ENCODE measurements at regions not wholly inside any gene's neighbourhood (a gene's known extent, or its start where the extent isn't known, plus 50 kb on each side); places are given as distances from the start of the nearest gene placed in this dataset.
"Not testable (repeated sequence)": the region's sequence is repeated elsewhere in the genome, so short reads cannot be mapped to it uniquely, and the experiment has no call there.

DNA sequence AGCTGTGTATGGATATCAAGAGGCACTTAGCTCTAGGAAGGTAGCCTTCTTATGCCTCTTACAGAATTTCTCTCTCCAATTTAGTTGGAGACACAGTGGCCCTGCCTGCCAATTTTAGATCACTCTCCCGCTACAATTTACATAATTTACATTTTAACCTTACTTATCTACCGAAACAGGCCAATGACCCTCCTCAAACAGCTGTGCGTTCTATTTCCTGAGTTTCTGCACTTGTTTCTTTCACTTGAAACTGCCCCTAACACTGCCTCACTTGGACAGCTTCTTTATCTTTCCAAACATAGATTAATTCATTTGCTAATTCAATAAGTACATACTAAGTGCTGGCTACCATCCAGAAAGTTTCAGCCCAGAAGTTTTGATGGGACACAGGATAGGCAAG lies 52.9 kb upstream of the HDDC2 start:
- no peak for DNase-seq

DNA sequence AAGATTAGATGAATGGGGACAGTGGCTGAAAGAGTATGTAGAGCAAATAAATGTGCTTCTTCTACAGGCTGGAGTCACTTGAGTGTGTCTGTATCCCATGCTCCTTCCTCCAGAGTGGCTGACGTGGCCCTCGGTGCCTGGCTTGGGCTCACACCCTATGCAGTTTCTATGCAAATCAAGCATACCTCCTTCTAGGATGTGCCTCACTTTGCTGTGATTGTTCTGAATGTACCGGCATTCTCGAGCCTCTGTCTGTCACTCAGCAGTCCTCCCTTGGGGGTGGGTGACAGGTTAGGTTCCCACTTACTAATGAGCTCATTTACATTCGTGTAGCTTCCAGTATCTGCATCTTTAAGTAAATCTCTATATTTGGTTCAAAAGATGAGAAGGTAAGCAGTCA lies 55.1 kb upstream of the HDDC2 start:
- DNase-seq: no peak

DNA sequence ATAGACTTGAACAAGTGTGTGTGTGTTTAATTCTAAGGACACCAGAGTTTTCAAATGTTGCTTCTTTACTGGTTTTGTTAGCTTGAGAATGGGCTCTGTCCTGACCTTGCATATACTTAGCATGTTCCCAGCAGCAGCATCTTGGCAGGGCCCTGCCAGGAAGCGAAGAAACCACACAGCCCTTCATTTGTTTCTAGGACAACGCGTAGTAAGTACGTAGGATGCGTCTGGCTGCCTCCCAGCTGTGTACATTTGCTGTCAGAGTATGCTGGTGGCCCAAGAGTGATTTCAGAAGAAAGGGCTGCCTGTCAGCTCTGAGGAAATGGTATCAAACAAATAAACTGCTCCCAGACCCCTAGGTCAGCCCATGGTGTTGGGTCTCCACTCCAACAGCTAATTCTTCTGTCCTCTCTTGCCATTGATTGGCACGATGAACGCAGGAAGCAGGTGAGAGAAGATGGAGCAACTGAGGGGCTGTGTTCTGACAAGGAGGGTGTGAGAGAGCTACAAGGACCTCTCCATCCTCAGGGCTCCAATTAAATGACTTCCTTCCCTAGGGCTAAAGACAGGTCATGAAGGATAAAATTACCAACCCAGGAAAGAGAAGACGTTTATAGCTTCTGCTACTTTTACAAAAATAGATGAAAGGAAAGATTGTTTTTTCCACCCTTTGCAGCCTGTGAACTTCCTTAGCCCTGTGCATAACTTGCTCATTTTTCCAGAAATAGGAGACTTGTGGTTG lies 55.9 kb upstream of the HDDC2 start:
- no peak for DNase-seq

DNA sequence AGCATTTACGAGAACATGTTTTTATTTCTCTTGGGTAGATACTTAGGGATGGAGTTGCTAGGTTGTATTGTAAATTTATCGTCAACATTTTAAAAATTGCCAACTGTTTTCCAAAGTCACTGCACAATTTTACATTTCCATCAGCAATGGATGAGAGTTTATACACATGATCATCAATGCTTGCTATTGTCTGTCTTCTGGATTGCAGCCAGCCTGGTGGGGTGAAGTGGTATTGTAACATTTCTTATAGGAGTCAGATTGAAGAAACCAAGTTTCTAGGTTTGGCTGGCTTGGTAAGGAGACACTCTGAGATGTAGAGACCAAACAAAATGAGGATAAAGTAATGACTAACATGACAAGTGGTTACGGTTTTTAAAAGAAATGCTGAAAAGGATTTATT lies 57.1 kb upstream of the HDDC2 start:
- no peak for DNase-seq

DNA sequence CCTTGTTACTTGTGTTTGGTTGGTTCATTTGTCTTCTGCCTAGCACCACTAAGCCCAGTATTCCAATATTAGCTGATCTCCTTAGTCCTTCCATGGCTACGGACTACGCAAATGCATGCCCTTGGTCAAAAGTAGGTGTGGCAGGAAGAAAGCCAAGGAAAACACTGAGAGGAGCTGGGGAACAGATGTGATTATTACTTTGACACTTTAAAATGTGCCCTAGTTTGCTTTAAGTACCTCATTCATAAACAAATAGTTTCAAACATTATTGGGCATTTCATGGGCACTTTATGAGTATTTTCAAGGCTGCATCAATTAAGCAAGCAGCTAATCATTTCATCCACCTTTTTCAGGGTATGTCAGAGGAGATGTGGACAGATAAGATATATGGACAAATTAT lies 60.1 kb upstream of the HDDC2 start:
- DNase-seq: no peak

DNA sequence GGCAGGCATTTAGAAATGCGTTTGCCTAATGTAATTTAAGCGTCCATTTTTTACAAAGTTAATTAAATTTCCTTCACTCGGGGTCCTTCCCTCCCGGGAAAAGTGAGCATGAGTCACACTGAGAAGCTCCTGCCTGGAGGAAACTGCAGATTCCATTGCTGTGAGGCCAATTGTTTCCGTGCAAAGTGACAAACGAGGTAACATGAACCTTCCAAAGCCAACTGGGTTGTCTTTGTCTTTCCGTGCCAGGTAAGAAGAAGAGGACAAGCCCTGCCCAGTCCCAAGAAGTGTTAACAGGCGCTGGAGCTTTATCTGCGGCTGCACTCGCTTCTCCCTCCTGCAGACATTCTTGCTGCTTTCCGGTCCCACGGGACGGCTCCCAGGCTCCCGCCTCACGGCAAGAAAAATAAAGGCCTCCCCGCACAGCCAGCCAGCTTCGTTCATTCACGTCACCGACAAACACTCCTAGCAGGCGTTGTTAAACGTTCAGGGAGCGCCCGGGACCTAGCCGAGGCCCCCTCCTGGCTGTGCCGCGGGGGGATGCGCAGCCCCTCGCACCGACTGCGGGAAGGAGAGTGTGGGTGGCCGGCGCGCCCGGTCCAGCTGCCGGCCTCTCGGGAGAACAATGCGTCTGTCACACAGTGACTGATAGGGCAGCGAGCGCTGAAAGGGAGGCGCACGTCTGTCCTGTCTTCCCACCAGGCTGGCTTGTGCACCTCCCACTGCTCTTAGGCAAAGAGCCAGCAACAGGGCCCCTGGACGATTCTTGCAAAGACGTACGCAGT lies 61.5 kb upstream of the HDDC2 start:
- DNase-seq: peak; percentile 52

DNA sequence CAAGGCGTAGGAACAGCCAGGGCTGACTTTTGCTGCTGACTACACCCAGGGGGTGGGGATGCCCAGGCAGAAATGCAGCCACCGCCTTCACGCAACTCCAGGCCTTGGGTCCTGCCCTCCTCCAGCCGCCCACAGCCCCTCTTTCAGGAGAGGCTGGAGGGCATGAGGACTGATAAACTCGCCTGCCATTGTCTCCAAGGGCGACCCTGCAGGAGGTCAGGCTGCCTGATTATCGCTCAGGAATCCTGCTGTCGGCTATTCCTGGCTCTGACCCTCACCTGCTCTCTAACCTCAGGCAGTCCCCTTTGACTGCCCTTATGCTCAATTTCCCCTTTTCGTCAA lies 62.0 kb upstream of the HDDC2 start:
- DNase-seq: no peak

DNA sequence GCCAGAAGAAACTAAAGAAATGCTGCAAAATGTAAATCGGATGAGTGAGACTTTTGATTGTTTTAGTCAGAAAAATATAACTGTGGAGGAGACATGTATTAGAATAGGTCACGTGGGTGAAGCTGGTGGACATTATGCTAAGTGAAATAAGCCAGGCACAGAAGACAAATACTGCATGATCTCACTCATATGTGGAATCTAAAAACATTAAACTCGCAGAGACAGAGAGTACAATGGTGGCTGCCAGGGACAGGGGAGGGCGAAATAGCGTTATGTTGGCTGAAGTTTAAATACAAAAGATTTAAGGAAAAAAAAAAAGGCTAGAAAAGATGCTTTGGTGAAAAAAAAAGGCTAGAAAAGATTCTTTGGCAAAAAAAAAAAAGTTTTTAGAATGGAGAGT lies 63.5 kb upstream of the HDDC2 start:
- DNase-seq: no peak

DNA sequence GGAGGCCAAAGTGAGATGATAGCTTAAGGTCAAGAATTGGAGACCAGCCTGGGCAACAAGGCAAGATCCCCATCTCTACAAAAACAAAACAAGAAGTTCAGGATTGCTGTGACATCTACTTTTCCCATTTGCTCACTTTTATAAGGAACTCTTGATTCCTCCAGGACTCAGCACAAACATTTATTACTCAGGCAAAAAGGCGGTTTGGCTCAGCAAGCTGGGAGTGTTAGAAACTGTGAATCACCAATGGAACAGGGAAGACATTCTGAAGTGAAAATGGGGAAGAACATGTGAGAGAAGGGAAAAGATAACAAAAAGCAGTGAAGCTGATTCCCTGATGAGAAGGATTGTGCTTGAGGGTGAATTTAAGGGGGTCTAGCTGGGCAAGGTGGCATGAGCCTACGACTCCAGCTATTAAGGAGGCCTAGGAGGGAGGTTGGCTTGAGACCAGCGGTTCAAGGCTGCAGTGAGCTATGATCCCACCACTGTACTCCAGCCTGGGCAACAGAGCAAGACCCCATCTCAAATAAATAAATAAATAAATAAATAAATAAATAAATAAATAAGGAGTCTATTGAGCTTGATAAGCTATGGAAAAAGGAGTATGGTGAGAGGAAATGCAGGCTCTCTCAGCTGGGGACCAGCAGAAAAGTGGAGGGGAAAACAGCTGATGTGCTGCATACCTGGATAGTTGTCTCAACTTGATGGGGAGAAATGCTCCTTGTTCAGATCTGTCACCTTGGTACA lies 65.4 kb upstream of the HDDC2 start:
- no peak for DNase-seq

DNA sequence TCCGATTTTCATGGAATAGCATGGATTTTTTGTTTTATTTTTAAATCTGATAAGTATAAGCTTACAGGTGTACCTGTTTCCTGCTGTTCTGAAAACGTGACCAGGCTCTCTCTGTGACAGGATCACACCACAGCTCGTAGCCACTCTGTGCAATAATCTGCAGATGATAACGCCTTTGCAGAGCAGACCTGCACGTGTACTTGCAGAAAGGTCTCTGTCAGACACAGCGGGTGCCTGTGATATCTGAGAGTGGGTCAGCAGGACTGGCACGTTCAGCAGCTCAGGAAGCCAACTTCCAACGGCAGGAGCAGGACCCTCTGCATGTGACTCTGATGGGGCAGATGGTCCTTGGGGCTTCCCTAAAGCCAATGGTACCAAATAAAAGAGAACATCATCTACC lies 68.6 kb upstream of the HDDC2 start:
- DNase-seq: no peak

DNA sequence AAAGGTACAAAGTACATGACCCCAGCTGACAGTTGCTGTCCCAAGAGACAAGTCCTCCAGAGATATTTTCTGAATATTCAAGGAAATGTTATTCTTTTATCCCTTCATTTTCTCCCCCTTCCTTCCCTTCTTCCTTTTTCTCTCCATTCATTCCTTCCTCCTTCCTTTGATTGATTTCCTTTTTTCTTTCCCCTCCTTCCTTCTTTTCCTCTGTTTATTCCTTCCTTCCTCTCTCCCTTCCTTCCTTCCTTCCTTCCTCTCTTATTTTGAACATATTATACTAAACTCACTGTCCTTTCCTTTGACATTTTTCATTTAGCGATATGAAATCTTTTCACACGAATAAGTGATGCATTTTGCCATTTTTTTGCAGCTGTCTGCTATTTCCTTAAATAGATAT lies 73.2 kb upstream of the HDDC2 start:
- DNase-seq: no peak

DNA sequence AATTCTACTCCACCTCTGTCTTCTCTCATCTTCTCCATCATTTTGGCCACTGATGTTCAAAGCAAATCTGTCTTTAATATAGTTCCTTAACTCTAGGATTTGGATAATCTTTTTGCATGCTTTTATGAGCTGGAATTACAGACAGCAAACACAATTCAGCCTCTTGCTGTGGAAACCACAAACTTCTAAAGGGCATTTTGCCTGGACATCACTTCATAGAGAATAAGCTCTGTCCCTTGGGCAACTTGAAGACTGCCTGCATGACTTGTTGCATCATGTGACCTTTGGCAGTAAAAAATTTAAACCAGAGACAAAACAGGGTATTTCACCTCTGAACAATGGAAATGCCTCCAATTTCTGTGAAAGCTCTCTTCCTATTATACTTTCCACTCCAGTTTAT lies 74.1 kb upstream of the HDDC2 start:
- no peak for DNase-seq

DNA sequence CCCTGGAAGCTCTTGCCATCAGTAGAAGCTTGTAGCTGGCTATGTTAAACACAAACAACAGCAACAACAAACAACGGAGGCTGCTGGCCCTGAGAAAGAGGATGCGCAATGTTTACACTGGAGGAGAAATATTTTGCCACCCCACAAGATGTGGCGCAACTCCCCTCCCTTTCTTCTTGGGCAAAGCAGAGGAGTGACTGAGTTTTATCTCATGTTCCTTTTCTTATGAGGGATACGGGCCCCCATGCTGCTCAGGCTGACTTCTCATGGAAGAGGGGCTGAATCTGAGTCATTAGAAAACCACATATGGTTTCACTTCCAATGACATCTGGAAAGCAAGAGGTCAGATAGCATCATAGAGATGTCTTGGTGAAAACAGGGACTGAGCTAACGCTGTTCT lies 75.9 kb upstream of the HDDC2 start:
- DNase-seq: no peak

DNA sequence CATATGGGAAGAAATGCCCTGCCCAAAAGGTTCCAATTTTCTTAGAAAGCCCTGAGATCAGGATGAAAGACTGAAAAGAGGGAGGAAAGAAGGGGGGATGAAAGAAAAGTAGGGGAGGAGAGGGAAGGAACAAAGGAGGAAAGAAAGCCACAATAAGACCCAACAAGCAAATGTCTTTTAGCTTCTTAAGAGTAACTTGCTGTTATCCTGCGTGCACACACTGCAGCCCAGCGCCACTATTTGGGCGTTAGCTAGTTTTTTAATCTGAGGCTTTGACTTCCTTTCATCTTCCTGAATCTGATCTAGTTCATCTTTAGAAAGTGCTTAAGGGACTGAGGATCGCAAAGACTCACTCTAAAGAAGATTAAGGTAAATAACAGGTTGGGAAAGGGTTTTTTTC lies 77.4 kb upstream of the HDDC2 start:
- DNase-seq: no peak

DNA sequence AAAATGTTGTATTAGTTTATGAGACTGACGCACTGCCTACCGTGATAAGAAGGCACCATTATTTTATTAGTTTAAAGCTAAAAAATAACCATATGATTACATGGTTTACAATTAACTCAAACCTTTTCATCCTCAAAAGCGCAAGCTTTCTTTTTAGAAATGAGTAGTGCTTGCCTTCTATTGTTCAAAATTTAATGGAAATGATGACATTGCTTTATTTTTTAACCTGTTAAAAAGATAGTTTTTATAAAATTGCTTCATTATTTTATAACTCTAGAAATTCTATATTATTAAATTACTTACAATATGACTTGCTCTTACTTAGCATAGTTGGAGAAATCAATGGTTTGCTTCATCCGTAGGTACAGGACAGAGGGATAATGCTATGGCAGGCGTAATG lies 78.7 kb upstream of the HDDC2 start:
- no peak for DNase-seq

DNA sequence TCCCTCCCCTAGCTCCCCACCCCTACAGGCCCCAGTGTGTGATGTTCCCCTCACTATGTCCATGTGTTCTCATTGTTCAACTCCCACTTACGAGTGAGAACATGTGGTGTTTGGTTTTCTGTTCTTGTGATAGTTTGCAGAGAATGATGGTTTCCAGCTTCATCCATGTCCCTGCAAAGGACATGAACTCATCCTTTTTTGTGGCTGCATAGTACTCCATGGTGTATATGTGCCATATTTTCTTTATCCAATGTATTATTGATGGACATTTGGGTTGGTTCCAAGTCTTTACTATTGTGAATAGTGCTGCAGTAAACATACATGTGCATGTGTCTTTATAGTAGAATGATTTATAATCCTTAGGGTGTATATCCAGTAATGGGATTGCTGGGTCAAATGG lies 84.6 kb upstream of the HDDC2 start:
- DNase-seq: not testable (repeated sequence)

DNA sequence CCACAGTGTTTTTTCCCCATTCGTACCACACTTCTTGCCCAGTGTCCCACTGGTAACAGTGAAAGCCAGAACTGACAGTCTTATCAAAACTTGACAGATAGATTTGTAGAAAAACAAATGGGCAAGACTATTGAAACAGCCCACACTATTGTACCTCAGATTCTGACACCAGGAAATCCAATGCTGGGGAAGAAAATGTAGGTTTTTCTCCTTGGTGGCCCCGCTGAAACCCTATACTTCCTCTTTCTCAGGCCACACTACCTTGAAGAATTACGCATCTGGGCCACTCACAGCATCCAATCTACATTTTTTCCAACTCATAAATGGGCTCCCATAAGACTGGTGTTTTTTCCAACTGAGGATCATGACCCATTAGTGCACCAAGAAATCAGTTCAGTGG lies 90.9 kb upstream of the HDDC2 start:
- no peak for DNase-seq

DNA sequence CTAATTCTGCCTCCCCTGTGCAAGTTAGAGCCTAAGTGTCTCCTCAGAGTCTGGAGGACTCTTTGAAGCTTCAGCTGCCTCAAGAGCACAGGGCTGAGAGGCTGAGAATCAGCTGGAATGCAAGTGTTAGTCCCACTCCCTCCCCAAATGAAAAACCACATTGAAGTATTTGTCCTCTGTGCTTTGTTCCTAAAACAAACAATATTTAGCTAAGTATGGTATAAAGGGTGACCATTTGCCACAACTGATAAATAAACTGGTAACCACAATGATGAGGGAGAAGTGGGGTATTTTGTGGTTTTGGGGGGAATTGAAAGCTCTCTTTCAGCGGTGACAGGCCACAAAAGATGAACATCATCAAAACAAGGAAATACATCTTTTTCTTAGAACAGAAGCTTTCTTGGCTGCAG lies 91.7 kb upstream of the HDDC2 start:
- no peak for DNase-seq

DNA sequence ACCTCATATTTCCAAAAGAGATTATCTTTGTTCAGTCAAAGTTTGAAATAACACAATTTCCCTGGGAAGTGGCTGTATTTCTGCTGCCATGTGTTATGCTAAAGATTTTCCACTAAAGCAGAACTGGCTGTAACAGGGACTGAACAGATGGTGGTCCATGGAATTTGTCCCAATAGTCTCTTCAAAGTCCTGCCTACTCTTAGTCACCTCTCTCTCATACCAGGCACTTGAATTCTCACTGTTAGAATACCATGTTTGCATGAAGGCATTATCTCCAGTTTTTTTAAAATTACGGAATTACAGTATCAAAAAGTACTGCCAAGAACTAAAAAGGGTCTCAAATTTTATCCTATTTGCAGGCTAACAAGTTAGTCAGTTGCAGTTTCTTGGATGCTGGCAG lies 105.0 kb upstream of the HDDC2 start:
- DNase-seq: no peak

DNA sequence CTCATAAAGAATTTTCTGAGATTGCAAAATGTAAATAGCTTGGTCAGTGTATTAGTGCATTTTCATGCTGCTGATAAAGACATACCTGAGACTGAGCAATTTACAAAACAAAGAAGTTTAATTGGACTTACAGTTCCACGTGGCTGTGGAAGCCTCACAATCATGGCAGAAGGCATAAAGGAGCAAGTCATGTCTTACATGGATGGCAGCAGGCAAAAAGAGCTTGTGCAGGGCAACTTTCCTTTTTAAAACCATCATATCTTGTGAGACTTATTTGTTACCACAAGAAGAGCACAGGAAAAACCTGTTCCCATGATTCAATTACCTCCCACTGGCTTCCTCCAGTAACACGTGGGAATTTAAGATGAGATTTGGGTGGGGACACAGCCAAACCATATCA lies 112.7 kb upstream of the HDDC2 start:
- DNase-seq: no peak

DNA sequence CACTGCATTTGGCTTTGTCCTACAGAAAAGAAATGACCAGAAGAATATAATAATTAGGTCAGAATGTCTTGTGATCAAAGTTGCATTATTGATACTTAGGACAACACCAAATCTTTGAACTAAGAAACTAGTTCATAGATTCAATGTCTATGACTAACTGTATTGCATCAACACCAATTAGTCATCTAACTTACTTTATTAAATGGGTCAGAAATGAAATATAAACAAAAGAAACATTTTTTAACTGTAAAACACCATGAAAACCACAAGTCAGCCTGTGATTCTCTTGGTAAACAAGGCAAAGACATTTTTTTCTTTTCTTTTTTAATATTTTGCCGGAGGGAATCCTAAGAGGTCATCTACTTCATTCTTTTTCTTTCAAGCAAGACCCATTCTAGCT lies 114.1 kb upstream of the HDDC2 start:
- DNase-seq: no peak

DNA sequence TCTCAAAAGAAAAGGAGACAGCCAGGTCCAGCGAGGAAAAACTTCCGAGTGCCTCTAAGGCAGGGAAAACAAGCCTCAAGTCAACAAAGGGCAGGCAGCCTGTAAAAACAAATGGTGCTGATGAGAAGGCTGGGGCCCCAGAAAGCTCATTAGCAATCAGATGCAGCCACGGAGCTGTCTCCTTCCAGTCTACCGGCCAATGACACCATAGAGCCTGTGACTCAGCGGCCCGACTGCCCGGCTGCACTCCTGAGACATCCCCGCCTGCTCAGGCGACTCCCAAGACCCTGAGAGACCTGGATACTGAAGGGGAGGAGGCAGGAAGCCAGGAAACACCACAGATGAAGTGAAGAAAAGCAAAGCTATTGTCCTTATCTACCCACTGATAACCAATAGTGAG lies 120.1 kb upstream of the HDDC2 start:
- DNase-seq: no peak

DNA sequence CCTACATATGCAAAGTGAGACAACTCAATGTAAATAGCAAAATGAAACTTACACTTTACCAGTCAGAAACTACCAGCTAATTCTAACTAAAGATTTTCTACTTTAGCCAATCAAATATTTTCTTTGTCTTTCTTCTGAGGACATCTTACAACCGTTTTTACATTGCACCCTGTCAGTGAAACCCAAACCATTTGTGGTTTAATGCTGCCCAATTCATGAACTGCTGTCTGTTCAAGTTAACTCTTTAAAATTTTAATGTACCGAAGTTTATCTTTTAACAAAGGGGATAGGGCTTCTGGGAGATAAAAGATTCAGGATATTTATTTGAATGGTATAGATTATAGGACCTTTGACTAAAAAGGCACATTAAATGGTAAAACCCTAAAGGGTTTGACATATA lies 121.3 kb upstream of the HDDC2 start:
- DNase-seq: no peak

DNA sequence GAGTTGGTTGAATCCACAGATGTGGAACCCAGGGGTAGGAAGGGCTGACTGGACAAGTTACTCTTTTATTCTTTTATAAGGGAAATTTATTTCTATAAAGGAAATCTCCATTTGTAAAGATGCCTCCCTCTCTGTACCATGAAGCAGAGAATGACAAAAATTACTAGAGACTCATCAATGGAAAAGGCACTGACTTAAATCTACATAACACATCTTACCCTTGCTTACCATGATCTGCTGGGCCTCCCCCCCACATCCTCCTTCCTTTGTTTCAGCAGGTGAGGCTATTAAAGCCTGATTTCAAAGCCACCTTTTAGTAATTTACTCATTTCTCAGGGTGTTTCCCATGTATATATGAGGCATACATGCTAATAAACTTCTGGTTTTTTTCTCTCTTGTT lies 130.2 kb upstream of the HDDC2 start:
- no peak for DNase-seq

All from NCI-H510A (cell line).